ENCODE measurements at regions not wholly inside any gene's neighbourhood (a gene's known extent, or its start where the extent isn't known, plus 50 kb on each side); places are given as distances from the start of the nearest gene placed in this dataset.

DNA sequence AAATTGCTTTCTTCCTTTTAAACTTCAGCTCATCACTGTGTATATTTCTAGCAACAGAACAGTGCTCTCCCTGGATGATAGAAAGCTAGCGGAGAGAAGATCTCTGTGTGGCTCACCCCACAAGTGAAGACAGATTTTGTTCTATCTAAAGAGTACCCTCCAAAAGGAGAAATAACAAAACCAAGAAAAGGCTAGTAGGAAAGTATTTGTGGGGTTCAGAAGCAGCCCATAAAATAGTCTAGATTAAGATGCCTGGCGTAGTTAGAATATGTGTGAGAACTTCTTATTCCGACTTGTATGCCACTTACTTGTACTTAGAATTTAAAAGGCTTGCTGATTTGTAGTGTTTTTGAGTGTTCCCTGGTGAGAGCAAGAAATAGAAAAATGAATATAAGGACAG, 214.9 kb upstream of the IL12A start:
- no peak for DNase-seq

DNA sequence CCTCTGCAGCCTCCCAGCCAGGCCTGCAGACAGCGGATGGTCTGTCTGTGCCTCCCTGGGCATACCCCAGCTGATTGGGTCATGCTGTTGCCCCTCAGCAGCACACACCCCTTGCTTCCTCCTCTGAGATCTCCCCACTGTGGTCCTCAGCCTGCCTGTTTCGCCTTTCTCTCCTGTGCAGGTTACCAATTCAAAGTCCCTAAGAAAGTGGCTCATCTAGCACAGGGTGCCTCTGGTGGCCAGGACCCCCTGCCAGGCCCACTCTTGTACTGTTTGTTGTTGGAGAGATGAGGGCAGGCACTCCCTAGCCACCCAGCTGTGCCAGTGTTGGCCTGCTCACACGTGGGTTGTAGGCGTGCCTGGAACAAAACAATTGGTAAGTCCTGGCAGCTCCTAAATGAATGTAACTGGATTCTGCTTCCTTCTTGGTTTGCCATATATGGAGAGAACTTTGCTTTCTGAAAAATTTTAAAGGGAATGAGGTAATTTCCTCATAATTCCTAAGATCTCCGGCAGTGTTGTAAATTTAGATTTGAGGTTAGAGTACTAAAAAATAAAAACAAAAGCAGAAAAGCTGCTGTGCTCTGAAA, 213.2 kb upstream of the IL12A start:
- DNase-seq, result no peak

DNA sequence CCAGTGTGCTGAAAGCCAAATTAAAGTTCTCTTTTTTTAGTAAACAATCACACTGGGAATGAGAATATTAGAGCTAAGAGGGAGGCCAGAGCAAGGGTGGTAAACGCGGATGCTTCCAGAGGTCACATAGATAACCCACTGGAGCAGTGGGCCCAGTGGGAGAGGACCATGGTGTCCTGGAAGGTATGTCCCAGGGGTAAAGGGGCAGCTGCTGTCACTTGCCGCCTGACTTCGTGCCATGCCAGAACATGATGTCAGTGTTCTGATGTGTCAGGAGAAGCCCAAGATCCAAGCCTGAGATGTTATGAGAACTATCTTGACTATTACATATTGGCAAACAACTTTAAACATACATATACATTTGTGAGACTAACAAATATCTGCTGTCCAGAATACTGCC, 211.9 kb upstream of the IL12A start:
- DNase-seq, result no peak

DNA sequence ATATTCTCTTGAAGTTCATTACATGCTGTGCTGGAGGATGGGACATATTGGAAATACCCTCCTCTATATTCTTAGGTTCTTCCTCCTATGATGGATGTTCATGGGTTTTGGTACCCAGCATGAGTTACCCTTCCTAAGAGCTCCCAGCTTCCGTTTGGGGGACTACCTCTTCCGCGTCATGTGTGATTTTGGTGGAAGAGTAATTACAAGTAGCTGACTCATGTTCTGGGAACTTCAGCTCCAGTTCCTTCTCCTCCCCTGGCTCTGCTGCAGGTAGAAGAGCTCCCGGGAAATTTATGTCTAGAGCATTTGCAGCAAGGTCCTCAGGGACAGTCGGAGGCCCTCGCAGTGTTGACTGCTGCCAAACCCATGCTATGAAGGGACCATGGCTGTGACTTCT, 208.8 kb upstream of the IL12A start:
- DNase-seq, result no peak

DNA sequence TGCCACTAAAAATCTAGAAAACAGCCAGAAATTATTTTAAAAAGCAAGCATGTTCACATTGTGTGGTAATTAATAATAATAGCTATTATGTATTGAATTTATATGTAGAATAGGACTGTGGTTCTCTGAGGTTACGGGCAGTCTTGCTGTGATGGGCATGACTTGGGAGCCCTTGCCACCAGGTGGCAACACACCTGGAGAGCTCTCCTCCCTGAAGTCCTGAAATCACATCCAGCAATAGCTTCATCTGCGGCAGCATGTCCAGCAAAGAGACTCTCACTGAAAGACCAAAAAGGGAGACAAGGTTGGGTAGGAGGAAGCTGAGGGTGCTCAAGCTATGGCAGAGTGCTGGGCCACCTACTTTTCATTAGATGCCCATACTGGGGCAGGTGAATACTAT, 206.8 kb upstream of the IL12A start:
- no peak for DNase-seq

DNA sequence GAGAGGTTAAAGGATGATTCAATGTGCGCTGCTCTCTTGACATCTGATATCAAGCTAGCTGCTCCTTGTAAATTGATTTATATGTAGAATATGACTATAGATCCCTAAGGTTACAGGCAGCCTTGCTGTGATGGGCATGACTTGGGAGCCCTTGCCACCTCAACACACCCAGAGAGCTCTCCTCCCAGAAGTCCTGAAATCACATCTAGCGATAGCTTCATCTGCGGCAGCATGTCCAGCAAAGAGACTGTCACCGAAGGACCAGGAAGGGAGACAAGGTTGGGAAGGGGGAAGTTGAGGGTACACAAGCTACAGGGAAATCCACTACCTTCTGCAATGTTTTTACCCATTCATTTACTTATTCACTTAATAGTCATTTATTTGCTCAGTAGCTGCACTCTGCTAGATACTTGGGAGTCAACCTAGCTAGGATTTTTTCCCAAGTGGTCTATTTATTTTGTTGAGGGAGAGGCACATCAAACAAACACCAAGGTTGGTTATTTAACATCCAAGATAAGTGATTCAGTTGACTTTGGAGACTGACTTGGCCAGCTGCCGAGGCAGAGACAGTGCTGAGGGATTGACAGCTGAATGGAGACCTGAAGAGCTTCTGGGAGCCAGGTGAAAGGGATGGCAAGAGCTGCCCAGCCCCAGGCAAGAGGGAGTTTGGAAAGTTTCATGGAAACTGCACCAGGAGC, 205.8 kb upstream of the IL12A start:
- no peak for DNase-seq

DNA sequence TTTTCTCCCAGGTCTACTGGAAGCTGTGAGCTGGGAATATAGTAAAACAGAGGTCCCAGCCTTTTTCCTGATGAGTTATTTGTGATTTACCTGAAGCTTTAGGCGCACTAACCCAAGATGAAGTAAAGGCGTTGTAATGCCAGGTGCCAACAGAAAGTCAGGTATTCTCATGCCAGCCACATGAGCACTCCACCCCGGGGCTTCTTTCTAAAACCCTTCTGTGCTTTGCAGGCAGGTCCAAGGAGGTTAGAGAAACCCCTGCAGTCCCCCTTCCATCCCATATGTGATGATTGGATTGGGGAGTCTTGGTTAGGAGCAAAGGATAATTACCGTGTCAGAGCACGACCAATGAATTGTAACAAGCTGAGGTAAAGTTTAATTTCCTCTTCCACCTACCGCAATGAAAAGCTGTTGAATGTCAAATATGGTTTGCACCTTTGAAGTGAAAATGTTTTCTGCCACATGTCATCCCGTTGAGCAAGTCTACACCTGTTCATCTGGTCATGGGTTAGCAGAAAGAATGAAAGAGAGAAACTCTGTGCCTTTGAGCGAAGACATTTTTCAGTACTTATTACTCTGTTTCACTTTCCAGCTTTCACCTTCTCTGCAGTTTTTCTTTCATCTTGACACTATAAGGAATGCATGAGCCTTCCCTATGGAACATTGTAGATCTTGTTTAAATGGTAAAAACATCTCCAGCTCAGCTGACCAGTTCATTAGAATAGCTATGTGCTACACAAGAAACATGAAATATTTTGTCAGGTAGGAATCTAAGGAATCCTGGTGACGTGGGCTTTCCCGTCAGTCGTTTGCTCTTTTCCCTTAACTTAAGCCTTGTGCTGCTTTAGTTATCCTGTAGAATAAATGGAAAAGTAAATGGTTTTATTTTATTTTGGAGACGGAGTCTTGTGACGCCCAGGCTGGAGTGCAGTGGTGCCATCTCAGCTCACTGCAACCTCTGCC, 204.6 kb upstream of the IL12A start:
- no peak for DNase-seq

DNA sequence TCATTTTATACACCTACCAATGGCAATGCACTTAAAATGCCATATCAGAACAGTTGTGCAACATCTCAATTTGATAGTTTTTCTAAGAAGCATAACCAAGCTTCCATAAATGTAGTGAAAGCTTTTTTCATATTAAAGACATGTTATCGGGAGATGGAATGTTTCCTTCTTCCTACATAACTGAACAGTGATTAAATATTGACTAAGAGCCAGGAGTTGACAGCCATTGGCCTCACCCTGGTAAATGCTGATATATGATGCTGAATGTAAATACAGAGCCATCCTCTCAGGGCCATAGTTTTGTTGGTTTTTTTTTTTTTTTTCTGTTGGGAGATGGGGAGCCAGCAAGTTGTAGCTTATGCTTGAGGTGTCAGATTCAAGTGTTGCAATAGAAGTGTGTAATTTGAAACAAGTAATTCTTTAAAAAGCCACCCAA, 203.3 kb upstream of the IL12A start:
- no peak for DNase-seq

DNA sequence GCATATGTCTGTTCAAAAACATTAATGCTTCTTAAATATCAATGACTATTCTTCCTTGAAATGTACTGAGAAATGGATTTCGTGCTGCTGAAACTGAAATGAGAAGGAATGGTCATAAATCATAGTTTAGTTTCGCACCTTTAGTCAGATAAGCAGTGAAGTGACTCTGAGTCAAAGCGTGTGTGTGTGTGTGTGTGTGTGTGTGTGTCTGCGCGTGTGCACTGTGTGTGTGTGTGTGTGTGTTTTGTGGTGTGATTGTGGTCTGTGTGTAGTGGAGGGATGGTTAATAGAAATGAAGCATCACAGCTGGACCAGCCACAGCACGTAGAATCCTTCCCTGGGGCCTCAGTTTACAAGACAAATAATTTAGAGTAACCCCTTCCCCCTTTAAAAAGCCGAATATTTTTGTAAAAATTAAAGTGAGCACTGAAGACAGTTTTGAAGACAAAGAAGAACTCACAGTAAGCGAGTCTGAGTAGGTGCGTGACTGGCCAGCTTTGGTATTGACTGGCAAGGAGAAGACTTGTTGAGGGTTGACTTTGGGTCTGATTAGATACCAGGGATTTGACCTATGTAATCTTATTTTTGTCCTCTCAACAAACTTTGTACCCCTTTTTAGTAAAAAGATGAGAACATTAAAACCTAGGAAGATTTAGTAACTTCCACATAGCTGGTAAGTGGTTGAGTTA, 202.0 kb upstream of the IL12A start:
- DNase-seq, result no peak

DNA sequence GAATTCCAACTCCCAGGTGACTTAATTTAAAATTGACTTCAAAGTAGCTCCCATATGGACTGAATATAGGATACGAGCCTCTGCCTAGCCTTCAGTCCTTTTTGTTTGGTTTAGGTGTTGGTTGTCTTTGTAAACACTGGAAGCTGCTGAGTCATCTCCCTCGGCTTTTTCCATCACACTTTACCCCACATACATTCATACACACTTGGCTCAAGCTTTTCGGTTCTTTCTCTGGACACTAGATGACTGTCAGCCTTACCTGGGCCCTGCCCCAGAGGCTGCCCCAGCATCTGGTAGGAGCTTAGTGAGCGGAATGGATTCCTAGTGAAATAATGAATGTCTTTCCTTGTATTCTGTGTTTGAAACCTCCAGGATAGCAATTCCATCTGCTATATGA, 201.5 kb upstream of the IL12A start:
- no peak for DNase-seq

DNA sequence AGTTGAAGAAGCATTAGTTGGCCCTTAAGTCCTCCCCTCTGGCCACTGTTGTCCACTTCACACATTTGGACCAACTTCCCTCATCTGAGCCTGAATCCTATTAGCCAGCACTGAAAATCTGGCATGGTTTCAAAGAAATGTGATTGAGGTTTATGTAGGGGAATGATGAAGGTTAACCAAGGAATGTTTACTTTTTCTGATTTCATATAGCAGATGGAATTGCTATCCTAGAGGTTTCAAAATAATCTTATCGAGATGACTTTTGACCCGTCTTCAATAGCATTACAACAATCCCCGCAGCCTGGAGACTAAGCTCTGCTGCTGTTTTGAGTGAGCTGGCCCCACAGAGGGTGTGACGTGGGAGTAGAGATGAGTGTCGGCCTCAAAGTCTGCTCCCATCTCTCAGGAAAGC, 200.8 kb upstream of the IL12A start:
- no peak for DNase-seq

DNA sequence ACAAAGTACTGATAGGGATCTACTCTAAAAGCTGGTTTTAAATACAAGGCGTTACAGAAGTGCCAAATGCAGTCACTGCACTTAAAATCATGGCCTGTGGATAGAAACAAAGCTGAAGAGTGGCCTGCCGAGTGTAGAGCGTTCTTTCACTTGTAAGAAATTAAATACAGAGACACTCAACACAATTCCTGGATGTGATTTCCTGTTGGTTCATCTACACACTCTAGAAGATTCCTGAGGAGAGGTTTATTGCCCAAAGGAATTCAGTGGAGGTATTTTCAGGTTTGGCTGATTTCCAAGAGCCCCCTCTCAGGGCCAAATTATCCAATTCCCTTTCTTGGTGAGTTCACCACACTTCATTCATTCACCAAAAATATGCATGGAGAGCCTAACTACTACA, 200.3 kb upstream of the IL12A start:
- DNase-seq, result no peak

DNA sequence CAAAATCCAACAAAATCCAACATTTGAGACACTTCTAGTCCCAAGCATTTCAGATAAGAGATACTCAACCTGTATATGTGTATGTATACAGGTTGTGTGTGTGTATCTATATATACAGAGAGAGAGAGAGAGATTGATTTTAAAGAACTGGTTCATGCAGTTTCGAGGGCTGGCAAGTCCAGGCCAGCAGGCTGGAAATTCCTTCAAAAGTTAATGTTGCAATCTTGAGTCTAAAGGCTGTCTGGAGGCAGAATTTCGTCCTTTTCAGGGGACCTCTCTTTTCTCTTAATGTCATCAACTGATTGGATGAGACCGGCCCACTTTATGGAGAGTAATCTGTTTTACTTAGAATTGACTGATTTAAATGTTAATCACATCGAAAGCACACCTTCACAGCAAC, 199.6 kb upstream of the IL12A start:
- DNase-seq, result no peak

DNA sequence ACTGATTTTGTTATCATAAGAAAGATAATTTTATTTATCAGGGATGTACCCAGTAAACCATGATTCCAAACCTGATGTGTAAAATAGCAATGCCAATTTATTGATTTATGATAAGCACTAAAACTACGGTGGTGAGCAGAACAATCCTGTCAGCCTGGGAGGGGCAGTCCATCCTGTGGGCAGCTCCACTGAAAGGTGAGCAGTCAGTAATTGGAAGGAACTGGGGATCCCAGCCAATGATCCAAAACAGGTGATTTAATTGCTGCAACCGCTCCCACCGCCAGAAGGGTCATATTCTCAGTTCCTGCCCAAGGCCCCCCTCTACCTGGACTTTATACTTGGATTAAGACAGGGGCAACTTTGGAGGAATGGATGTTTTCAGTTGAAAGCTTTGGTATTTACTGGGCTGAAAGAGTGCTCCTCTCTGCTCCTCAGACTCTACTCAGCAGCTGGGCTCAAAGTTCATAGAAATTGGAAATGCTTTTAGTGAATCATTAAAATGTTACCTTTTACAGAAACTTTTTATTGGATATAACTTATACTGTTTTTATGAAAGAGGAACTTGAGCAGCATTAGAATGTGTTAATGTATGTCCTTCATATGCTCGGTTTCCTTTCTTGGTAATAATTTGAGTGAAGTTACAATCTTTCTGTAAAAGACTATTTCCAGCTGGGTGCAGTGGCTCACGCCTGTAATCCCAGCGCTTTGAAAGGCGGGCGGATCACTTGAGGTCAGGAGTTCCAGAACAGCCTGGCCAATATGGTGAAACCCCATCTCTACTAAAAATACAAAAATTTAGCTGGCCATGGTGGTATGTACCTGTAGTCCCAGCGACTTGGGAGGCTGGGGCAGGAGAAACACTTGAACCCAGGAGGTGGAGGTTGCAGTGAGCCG, 198.6 kb upstream of the IL12A start:
- DNase-seq, result no peak

DNA sequence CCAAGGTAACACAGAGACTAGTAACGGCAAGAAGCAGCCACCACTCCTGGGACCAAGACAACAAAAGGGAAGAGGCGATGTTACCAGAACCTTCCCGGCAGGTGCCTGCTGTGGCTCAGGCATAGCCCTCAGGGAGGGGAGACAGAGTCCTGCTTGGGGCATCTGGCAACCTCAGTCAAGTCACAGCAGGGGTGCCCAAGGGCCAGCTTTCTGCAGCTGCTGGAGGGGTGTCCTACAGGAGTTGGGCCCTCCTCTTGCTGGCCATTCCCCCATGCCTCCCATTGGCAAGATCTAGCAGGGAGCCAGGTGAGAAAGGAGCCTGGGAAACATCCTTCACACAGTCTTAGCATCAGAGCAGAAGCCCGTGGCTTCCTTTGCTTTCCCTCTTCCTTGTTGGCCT, 197.3 kb upstream of the IL12A start:
- no peak for DNase-seq

DNA sequence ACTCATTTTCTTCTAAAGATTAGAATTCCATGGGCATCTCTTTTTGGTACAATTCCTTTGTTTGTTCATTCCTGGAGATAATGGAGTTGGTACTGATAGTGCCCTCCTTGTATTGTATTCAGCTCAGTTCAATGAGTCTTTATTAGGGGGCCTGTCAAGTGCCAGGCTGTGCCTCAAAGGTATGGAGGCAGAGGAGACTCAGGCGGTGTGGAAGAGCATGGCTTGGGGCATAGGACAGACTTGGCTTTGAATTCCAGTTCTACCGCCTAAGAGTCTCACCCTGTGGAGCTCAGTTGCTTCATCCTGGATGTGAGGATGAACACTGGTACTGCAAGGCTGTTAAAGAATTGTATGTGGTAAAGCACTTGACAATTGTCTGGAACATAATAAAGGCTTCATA, 196.6 kb upstream of the IL12A start:
- no peak for DNase-seq

DNA sequence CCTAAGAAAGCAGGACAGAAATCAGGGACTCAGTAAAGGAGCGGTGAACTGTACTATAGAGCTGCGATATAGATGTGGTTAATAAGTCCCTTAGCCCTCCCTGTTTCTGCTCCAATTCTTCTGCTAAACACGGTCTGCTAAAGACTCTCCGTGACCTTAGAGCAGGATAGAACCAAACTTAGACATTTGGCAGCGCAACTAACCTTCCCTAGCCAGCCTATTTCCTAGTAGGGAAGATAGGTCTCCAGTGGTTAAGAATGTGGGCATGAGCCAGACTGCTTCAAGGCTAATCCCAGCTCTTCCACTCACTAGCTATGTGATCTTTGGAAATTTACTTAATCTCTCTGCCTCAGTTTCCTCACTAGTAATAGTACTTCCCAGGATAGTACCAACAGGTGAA, 193.6 kb upstream of the IL12A start:
- no peak for DNase-seq

DNA sequence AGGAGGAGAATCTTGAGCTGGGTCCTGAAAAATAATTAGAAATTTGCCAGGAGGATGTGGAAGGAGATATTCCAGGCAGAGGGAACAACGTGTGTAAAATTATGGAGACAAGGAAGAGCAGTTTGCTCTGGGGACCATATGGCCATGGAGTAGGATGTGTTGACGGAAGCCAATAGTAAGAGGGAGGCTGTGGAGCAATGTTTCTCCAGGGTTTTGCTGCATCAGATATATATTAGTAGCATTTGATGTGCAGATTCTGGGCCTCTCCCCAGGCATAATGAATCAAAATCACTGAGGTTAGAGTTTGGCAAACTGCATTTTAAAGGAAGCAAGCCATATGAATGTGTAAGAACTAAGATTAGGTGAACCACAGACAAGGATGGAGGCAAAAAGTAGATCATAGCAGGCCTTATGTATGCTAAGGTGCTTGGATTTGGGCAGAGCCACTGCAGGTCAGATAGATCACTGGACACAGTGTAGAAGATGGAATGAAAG, 192.9 kb upstream of the IL12A start:
- no peak for DNase-seq

DNA sequence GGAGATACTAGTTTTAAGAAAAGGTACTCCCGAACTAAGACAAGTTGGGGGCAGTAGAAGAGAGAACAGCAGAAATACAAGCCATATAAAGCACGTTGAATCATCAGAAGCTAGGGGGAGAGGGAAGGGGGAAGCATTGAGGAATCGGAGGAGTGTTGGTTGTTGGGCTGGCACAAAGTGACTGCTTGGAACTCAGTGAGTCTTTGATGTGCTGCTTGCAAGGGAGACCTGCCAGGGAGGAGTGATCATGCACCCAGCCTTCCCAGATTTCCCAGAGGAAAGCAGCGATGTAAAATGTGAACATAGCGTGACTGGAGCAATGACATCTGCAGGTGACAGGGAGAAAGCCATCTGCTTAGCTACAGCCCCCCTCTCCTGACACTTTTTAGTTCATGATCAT, 192.4 kb upstream of the IL12A start:
- no peak for DNase-seq

DNA sequence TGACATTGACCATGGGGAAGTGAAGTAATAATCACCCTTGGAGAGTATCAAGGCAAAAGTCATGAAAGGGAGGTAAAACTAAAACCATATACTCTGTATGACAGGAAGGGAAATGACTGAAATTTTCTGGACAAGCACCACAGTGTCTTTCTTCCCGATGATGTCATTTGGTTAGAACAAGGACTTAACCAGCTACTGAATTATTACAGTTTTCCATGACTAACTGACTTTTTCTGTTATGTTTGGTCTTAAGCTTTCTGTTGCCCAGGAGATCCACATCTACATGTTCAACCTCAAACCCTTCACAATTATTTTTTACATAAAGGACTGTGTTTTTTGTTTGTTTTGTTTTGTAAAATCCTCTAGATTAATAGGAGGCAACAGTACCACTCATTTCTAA, 191.9 kb upstream of the IL12A start:
- DNase-seq, result no peak

DNA sequence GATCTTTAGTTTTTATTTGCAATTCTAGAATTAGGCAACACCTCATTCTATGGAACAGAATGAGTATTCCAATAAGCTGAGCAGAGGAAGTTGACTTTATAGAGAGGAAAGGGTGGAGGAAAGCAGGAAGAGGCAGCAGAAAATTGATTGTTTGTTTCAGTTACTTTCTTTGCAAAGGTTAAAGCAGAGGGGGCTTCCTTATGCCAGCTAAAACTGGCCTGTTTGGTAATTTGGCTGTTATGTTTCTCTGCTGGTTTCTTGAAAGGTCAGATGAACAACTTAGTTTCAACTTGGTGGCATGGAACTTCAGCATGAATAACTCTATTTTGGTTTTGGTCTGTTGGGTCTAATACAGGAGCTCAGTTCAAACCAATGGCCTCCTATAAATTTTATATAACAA, 190.9 kb upstream of the IL12A start:
- DNase-seq, result no peak

DNA sequence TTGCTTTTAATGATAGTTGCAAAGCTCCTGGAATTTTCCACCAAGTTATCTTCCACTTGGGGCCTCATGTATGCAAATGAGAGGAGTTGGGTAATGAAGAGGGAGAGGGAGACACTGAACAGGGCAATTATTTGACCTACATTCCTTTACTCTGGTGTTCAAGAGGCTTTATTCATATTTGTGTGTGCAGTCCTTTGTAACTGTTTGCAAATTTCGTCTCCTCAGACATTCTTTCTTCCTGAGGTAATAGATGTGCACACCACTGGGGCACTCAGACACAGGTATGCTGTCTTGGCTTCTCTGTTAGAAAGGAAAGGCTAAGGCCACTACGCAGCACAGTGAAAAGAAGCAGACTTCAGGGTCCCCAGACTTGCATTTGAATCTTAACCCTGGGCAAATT, 189.7 kb upstream of the IL12A start:
- no peak for DNase-seq

All from activated CD4-positive, alpha-beta T cell treated with anti-CD3 and anti-CD28 coated beads, Interleukin-2, amount 50 U/mL, for 1 hour (primary cell).